Endothelial cell of umbilical vein (primary cell): ENCODE measurements at regions not wholly inside any gene's neighbourhood (a gene's known extent, or its start where the extent isn't known, plus 50 kb on each side); places are given as distances from the start of the nearest gene placed in this dataset.
A peak's percentile ranks its signal among the peaks of the same experiment; 100 is the strongest.
"Not testable (repeated sequence)": the region's sequence is repeated elsewhere in the genome, so short reads cannot be mapped to it uniquely, and the experiment has no call there.

Source experiments
- BruUV-seq: library from RNA; stranded (reverse); fragments of 400-500 nt; replicated peaks from 2 replicates; lab custom pipeline; 2021; lab: Mats Ljungman, UMichigan
- CTCF ChIA-PET: fragments of 300-600, 350-600 bp; sonication (Branson Sonifier 250); formaldehyde crosslinking; loops from one replicate; lab custom pipeline; 2021; ENCODE audit warnings: antibody characterized with exemption, inconsistent platforms; lab: Charles Lee
- POLR2A ChIA-PET: fragments of 300-600, 350-600 bp; sonication (Branson Sonifier 250); formaldehyde crosslinking; loops from one replicate; lab custom pipeline; 2021; ENCODE audit warnings: antibody characterized with exemption, inconsistent platforms; lab: Charles Lee
- DNase-seq: peaks from one replicate; pipeline ENCODE4 v3.0.0-alpha.2; 2011; ENCODE audit warnings: low read depth, low spot score
- FAIRE-seq: peaks from 2 replicates; lab custom pipeline; 2011; peaks lifted over from hg19 to GRCh38; lab: Jason Lieb, UNC
- H2AFZ ChIP-seq: 2 replicates; pipeline ENCODE4 v1.6.0; 2012; ENCODE audit warnings: low read depth, low read length, control low read depth, inconsistent platforms
- H3K27ac ChIP-seq: 2 replicates; pipeline ENCODE4 v1.5.1; 2011; ENCODE audit warnings: low read depth, mild to moderate bottlenecking, control low read depth, low read length, moderate library complexity; ENCODE audit not compliant: insufficient read depth
- H3K27me3 ChIP-seq, 2 experiments: 2 replicates each; pipeline versions ENCODE4 v1.6.0 to v1.6.1; 2011; ENCODE audit warnings: low read length in 2 of 2, mixed read lengths in 1 of 2; ENCODE audit not compliant: control insufficient read depth in 2 of 2, insufficient read depth in 2 of 2
- H3K36me3 ChIP-seq, 2 experiments: 2 replicates in 1 of 2; 3 replicates in 1 of 2; pipeline ENCODE4 v1.5.1; 2011; ENCODE audit warnings: low read length in 2 of 2, mild to moderate bottlenecking in 1 of 2, moderate library complexity in 1 of 2; ENCODE audit not compliant: control insufficient read depth in 2 of 2, insufficient read depth in 2 of 2; ENCODE audit errors: extremely low read depth in 1 of 2
- H3K4me1 ChIP-seq: 3 replicates; pipeline ENCODE4 v1.5.1; 2011; ENCODE audit warnings: mild to moderate bottlenecking, low read length; ENCODE audit not compliant: control insufficient read depth, insufficient read depth; ENCODE audit errors: extremely low read depth
- H3K4me2 ChIP-seq: 2 replicates; pipeline ENCODE4 v1.6.1; 2011; ENCODE audit warnings: low read length, control low read depth, mixed read lengths; ENCODE audit not compliant: insufficient read depth
- H3K4me3 ChIP-seq, 3 experiments: fragments of 200-600 bp in 1 of 3; sonication (generic), shearing (Covaris generic) in 1 of 3; replicated peaks in 1 of 3; 2 replicates each; pipeline ENCODE4 v1.5.1; 2011 to 2016; ENCODE audit warnings: control low read depth in 3 of 3, low read length in 3 of 3, mild to moderate bottlenecking in 2 of 3, inconsistent platforms in 1 of 3, low read depth in 1 of 3, moderate library complexity in 1 of 3; ENCODE audit not compliant: insufficient read depth in 1 of 3
- H3K79me2 ChIP-seq: 2 replicates; pipeline ENCODE4 v1.6.0; 2012; ENCODE audit warnings: low read length, inconsistent platforms; ENCODE audit not compliant: control insufficient read depth, insufficient read depth
- H3K9ac ChIP-seq: replicated peaks from 2 replicates; pipeline ENCODE3; 2011; ENCODE audit warnings: low read length, control low read depth; ENCODE audit not compliant: insufficient read depth; ENCODE audit errors: extremely low read depth
- H3K9me1 ChIP-seq: replicated peaks from 3 replicates; pipeline ENCODE4 v1.6.0; 2011; ENCODE audit warnings: mild to moderate bottlenecking, low read length; ENCODE audit not compliant: control insufficient read depth, insufficient read depth; ENCODE audit errors: extremely low read depth
- H3K9me3 ChIP-seq: replicated peaks from 2 replicates; pipeline ENCODE4 v1.5.1; 2012; ENCODE audit warnings: low read length, inconsistent platforms; ENCODE audit not compliant: control insufficient read depth, insufficient read depth
- H4K20me1 ChIP-seq: replicated peaks from 2 replicates; pipeline ENCODE3; 2011; ENCODE audit warnings: mild to moderate bottlenecking, low read length; ENCODE audit not compliant: control insufficient read depth, insufficient read depth; ENCODE audit errors: extremely low read depth
- CTCF ChIP-seq, 2 donors: IDR thresholded peaks; 1 replicate in 1 of 2; 2 replicates in 1 of 2; pipeline ENCODE4 v1.5.1; 2011; ENCODE audit warnings: low read length in 2 of 2, mild to moderate bottlenecking in 2 of 2, moderate library complexity in 2 of 2, control low read depth in 1 of 2, inconsistent platforms in 1 of 2, low read depth in 1 of 2; ENCODE audit not compliant: insufficient read depth in 1 of 2; ENCODE audit errors: extremely low read depth in 1 of 2
- EZH2 ChIP-seq: IDR thresholded peaks from 2 replicates; pipeline ENCODE4 v1.6.1; 2012; ENCODE audit warnings: borderline replicate concordance, low read depth, mild to moderate bottlenecking, moderate library complexity, low read length, inconsistent platforms; ENCODE audit not compliant: severe bottlenecking
- FOS ChIP-seq: IDR thresholded peaks from 2 replicates; pipeline ENCODE4 v1.6.1; 2011; ENCODE audit warnings: mild to moderate bottlenecking, low read length, moderate library complexity, borderline replicate concordance; ENCODE audit not compliant: insufficient read depth
- GATA2 ChIP-seq: IDR thresholded peaks from 2 replicates; pipeline ENCODE4 v1.7.0; 2011; ENCODE audit warnings: low read depth, mild to moderate bottlenecking, moderate library complexity, mixed read lengths, low read length; ENCODE audit not compliant: insufficient read length, insufficient read depth
- JUN ChIP-seq: IDR thresholded peaks from 2 replicates; pipeline ENCODE4 v1.6.1; 2011; ENCODE audit warnings: borderline replicate concordance, low read depth; ENCODE audit not compliant: insufficient read length, insufficient read depth
- MYC ChIP-seq: IDR thresholded peaks from one replicate; pipeline ENCODE4 v1.6.1; 2011; ENCODE audit warnings: mild to moderate bottlenecking, low read depth, low read length
- POLR2A ChIP-seq: IDR thresholded peaks from 2 replicates; pipeline ENCODE4 v1.6.1; 2012; ENCODE audit warnings: low read depth, mild to moderate bottlenecking, control low read depth, low read length
- POLR2AphosphoS5 ChIP-seq: IDR thresholded peaks from 2 replicates; pipeline ENCODE4 v1.6.1; 2012; ENCODE audit warnings: low read depth, mild to moderate bottlenecking, control low read depth, low read length, moderate library complexity; ENCODE audit not compliant: insufficient read depth
- dilution Hi-C: fragments of 300-500 bp; cut with MboI; formaldehyde crosslinking; loops from one replicate; pipeline ENCODE4 v1.15.0; 2019; ENCODE audit warnings: low sequenced_read_pairs; ENCODE audit not compliant: extremely low pct_ligation_motif_present
- intact Hi-C: fragments of 100-400 bp; cut with micrococcal nuclease; formaldehyde crosslinking; loops from one replicate; pipeline ENCODE4 v1.10.0; 2022
- TF ChIP-seq, protein P1 (sequence below): IDR thresholded peaks from 2 replicates; pipeline ENCODE4 v1.6.1; 2011; ENCODE audit not compliant: insufficient read depth, insufficient read length

- no peaks in the 10 kb centered on the region for H3K4me1 ChIP-seq
- H3K4me3 ChIP-seq, result no peak overlapping the region
- H3K36me3 ChIP-seq, result no peaks in the 10 kb centered on the region
- DNase-seq (no peak), FAIRE-seq (no peak)
- ChIA-PET CTCF (interaction anchor here (0.5 kb wide), 1 partner anchor 153 kb away, joined by 3 read pairs; no protein-coding TSS in a partner anchor), POLR2A (no interaction called here)
- intact Hi-C loops (no loop called here), dilution Hi-C loops (no loop called here)
- no peak overlapping the region for H2AFZ ChIP-seq
- no peak overlapping the region for H3K4me2 ChIP-seq
- no peaks in the 10 kb centered on the region for H4K20me1 ChIP-seq
- H3K9ac ChIP-seq, result no peak overlapping the region
- TF ChIP-seq CTCF (IDR thresholded peaks at IDR 0.05; ENCODE audit: extremely low read depth in 1 of 2, insufficient read depth in 1 of 2, low read depth in 1 of 2, low read length in 2 of 2) (no peak), FOS (no peak), POLR2A (no peak), MYC (no peak), POLR2AphosphoS5 (no peak), JUN (no peak), GATA2 (no peak), EZH2 (no peak)
- TF ChIP-seq, protein P1, sequence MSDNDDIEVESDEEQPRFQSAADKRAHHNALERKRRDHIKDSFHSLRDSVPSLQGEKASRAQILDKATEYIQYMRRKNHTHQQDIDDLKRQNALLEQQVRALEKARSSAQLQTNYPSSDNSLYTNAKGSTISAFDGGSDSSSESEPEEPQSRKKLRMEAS, result no peak
- H3K79me2 ChIP-seq, result no peaks in the 10 kb centered on the region
- no TSS peak for BruUV-seq
- H3K27ac ChIP-seq, result no peak overlapping the region
- H3K9me1 ChIP-seq, result no peaks in the 10 kb centered on the region
- no peaks in the 10 kb centered on the region for H3K9me3 ChIP-seq
- no peaks in the 10 kb centered on the region for H3K27me3 ChIP-seq
Observed at GRCh38 chrX:95539041-95539440, 1145.6 kb upstream of the DIAPH2 start.

GRCh38 chrX:95549552-95549951 is 1135.1 kb upstream of the DIAPH2 start:
- H3K9me1 ChIP-seq, BruUV-seq, intact Hi-C loops, H3K79me2 ChIP-seq, H3K27ac ChIP-seq, H3K9ac ChIP-seq, H3K4me1 ChIP-seq, H3K27me3 ChIP-seq, H4K20me1 ChIP-seq, H3K4me2 ChIP-seq, H3K9me3 ChIP-seq, DNase-seq, dilution Hi-C loops, H3K4me3 ChIP-seq, H3K36me3 ChIP-seq, CTCF ChIA-PET, H2AFZ ChIP-seq, POLR2A ChIA-PET: not testable (repeated sequence)
- peak; percentile 31 for FAIRE-seq
